HL-60 (cell line): ENCODE measurements at regions not wholly inside any gene's neighbourhood (a gene's known extent, or its start where the extent isn't known, plus 50 kb on each side); places are given as distances from the start of the nearest gene placed in this dataset.

Source experiments
- CTCF ChIP-seq: IDR thresholded peaks from one replicate; pipeline ENCODE4 v1.5.1; 2011; ENCODE audit warnings: low read length, control low read depth, inconsistent platforms; ENCODE audit not compliant: insufficient read depth
- REST ChIP-seq: IDR thresholded peaks from 2 replicates; pipeline ENCODE4 v1.6.1; 2012; ENCODE audit warnings: low read depth; ENCODE audit not compliant: insufficient replicate concordance

GRCh38 chr17:77322514-77323412, 182.0 kb downstream of the SEC14L1 start:
- no peak for TF ChIP-seq CTCF
- TF ChIP-seq REST = no peak
